ENCODE measurements at regions not wholly inside any gene's neighbourhood (a gene's known extent, or its start where the extent isn't known, plus 50 kb on each side); places are given as distances from the start of the nearest gene placed in this dataset.

GRCh38 chr11:35063488-35063931 lies 75.5 kb upstream of the CD44 start:
- H3K27me3 ChIP-seq (ENCODE audit: control insufficient read depth, insufficient read depth, low read length) = no peaks in the 10 kb centered on the region
- no peaks in the 10 kb centered on the region for H3K4me1 ChIP-seq (ENCODE audit: control insufficient read depth, insufficient read depth, low read length)
- no peaks in the 10 kb centered on the region for H3K9me3 ChIP-seq (ENCODE audit: control insufficient read depth, insufficient read depth, low read depth, low read length)
- H3K4me3 ChIP-seq (ENCODE audit: low read depth, low read length) = no peak overlapping the region
- H3K36me3 ChIP-seq (ENCODE audit: control insufficient read depth, insufficient read depth, low read length) = no peaks in the 10 kb centered on the region
- H3K9ac ChIP-seq (ENCODE audit: low read length) = no peak overlapping the region
- no peak overlapping the region for H3K27ac ChIP-seq (ENCODE audit: low read depth, low read length)

GRCh38 chr11:35064114-35064800 lies 74.7 kb upstream of the CD44 start:
- Histone ChIP-seq H3K4me1 (ENCODE audit: control insufficient read depth, insufficient read depth, low read length) (no peaks in the 10 kb centered on the region), H3K27me3 (ENCODE audit: control insufficient read depth, insufficient read depth, low read length) (no peaks in the 10 kb centered on the region), H3K27ac (ENCODE audit: low read depth, low read length) (no peak overlapping the region), H3K4me3 (ENCODE audit: low read depth, low read length) (no peak overlapping the region), H3K9me3 (ENCODE audit: control insufficient read depth, insufficient read depth, low read depth, low read length) (no peaks in the 10 kb centered on the region), H3K9ac (ENCODE audit: low read length) (no peak overlapping the region), H3K36me3 (ENCODE audit: control insufficient read depth, insufficient read depth, low read length) (no peaks in the 10 kb centered on the region)

- Histone ChIP-seq H3K4me3 (ENCODE audit: low read depth, low read length) (no peak overlapping the region), H3K36me3 (ENCODE audit: control insufficient read depth, insufficient read depth, low read length) (no peaks in the 10 kb centered on the region), H3K9me3 (ENCODE audit: control insufficient read depth, insufficient read depth, low read depth, low read length) (no peaks in the 10 kb centered on the region; the same call in 1 of the 2 replicates), H3K27me3 (ENCODE audit: control insufficient read depth, insufficient read depth, low read length) (no peaks in the 10 kb centered on the region), H3K4me1 (ENCODE audit: control insufficient read depth, insufficient read depth, low read length) (no peaks in the 10 kb centered on the region), H3K9ac (ENCODE audit: low read length) (no peak overlapping the region), H3K27ac (ENCODE audit: low read depth, low read length) (no peak overlapping the region)
Measured at GRCh38 chr11:35065566-35065965, 73.4 kb upstream of the CD44 start.

GRCh38 chr11:35066030-35066429 lies 72.9 kb upstream of the CD44 start:
- Histone ChIP-seq H3K4me3 (ENCODE audit: low read depth, low read length) (no peak overlapping the region), H3K4me1 (ENCODE audit: control insufficient read depth, insufficient read depth, low read length) (no peaks in the 10 kb centered on the region), H3K36me3 (ENCODE audit: control insufficient read depth, insufficient read depth, low read length) (no peaks in the 10 kb centered on the region), H3K27me3 (ENCODE audit: control insufficient read depth, insufficient read depth, low read length) (no peaks in the 10 kb centered on the region), H3K9me3 (ENCODE audit: control insufficient read depth, insufficient read depth, low read depth, low read length) (no peaks in the 10 kb centered on the region; the same call in 1 of the 2 replicates), H3K27ac (ENCODE audit: low read depth, low read length) (no peak overlapping the region), H3K9ac (ENCODE audit: low read length) (no peak overlapping the region)

- Histone ChIP-seq H3K36me3 (ENCODE audit: control insufficient read depth, insufficient read depth, low read length) (no peaks in the 10 kb centered on the region), H3K4me1 (ENCODE audit: control insufficient read depth, insufficient read depth, low read length) (no peaks in the 10 kb centered on the region), H3K9me3 (ENCODE audit: control insufficient read depth, insufficient read depth, low read depth, low read length) (no peaks in the 10 kb centered on the region; the same call in 1 of the 2 replicates), H3K27ac (ENCODE audit: low read depth, low read length) (no peak overlapping the region), H3K4me3 (ENCODE audit: low read depth, low read length) (no peak overlapping the region), H3K9ac (ENCODE audit: low read length) (no peak overlapping the region), H3K27me3 (ENCODE audit: control insufficient read depth, insufficient read depth, low read length) (no peaks in the 10 kb centered on the region)
Measured at GRCh38 chr11:35066783-35067423, 72.1 kb upstream of the CD44 start.

GRCh38 chr11:35071722-35072121 lies 67.2 kb upstream of the CD44 start:
- Histone ChIP-seq H3K4me1 (ENCODE audit: control insufficient read depth, insufficient read depth, low read length) (no peaks in the 10 kb centered on the region), H3K9me3 (ENCODE audit: control insufficient read depth, insufficient read depth, low read depth, low read length) (no peaks in the 10 kb centered on the region; the same call in 1 of the 2 replicates), H3K27me3 (ENCODE audit: control insufficient read depth, insufficient read depth, low read length) (no peaks in the 10 kb centered on the region), H3K9ac (ENCODE audit: low read length) (no peak overlapping the region), H3K27ac (ENCODE audit: low read depth, low read length) (no peak overlapping the region), H3K36me3 (ENCODE audit: control insufficient read depth, insufficient read depth, low read length) (no peaks in the 10 kb centered on the region), H3K4me3 (ENCODE audit: low read depth, low read length) (no peak overlapping the region)

- H3K4me1 ChIP-seq (ENCODE audit: control insufficient read depth, insufficient read depth, low read length) = no peaks in the 10 kb centered on the region
- H3K27ac ChIP-seq (ENCODE audit: low read depth, low read length) = no peak overlapping the region
- no peak overlapping the region for H3K9ac ChIP-seq (ENCODE audit: low read length)
- H3K4me3 ChIP-seq (ENCODE audit: low read depth, low read length) = no peak overlapping the region
- no peaks in the 10 kb centered on the region; the same call in 1 of the 2 replicates for H3K9me3 ChIP-seq (ENCODE audit: control insufficient read depth, insufficient read depth, low read depth, low read length)
- H3K27me3 ChIP-seq (ENCODE audit: control insufficient read depth, insufficient read depth, low read length) = no peaks in the 10 kb centered on the region
- no peaks in the 10 kb centered on the region for H3K36me3 ChIP-seq (ENCODE audit: control insufficient read depth, insufficient read depth, low read length)
Measured at GRCh38 chr11:35073691-35074419, 65.1 kb upstream of the CD44 start.

GRCh38 chr11:35076201-35077100 lies 62.5 kb upstream of the CD44 start:
- no peaks in the 10 kb centered on the region for H3K9me3 ChIP-seq (ENCODE audit: control insufficient read depth, insufficient read depth, low read depth, low read length)
- H3K27me3 ChIP-seq (ENCODE audit: control insufficient read depth, insufficient read depth, low read length) = no peaks in the 10 kb centered on the region
- H3K27ac ChIP-seq (ENCODE audit: low read depth, low read length) = no peak overlapping the region
- H3K4me1 ChIP-seq (ENCODE audit: control insufficient read depth, insufficient read depth, low read length) = no peaks in the 10 kb centered on the region
- no peak overlapping the region for H3K4me3 ChIP-seq (ENCODE audit: low read depth, low read length)
- no peaks in the 10 kb centered on the region for H3K36me3 ChIP-seq (ENCODE audit: control insufficient read depth, insufficient read depth, low read length)
- H3K9ac ChIP-seq (ENCODE audit: low read length) = no peak overlapping the region

GRCh38 chr11:35077709-35078469 lies 61.1 kb upstream of the CD44 start:
- Histone ChIP-seq H3K27ac (ENCODE audit: low read depth, low read length) (no peak overlapping the region), H3K4me1 (ENCODE audit: control insufficient read depth, insufficient read depth, low read length) (peaks cover 8% of the 10 kb centered on the region; the same call in 1 of the 2 replicates), H3K9me3 (ENCODE audit: control insufficient read depth, insufficient read depth, low read depth, low read length) (no peaks in the 10 kb centered on the region), H3K27me3 (ENCODE audit: control insufficient read depth, insufficient read depth, low read length) (no peaks in the 10 kb centered on the region), H3K4me3 (ENCODE audit: low read depth, low read length) (no peak overlapping the region), H3K9ac (ENCODE audit: low read length) (no peak overlapping the region), H3K36me3 (ENCODE audit: control insufficient read depth, insufficient read depth, low read length) (no peaks in the 10 kb centered on the region)

GRCh38 chr11:35078470-35078735 lies 60.6 kb upstream of the CD44 start:
- H3K4me1 ChIP-seq (ENCODE audit: control insufficient read depth, insufficient read depth, low read length) = peaks cover 12% of the 10 kb centered on the region; the same call in 1 of the 2 replicates

More at GRCh38 chr11:35078470-35078735, 60.6 kb upstream of the CD44 start:
- Histone ChIP-seq H3K27me3 (ENCODE audit: control insufficient read depth, insufficient read depth, low read length) (no peaks in the 10 kb centered on the region), H3K9me3 (ENCODE audit: control insufficient read depth, insufficient read depth, low read depth, low read length) (no peaks in the 10 kb centered on the region), H3K36me3 (ENCODE audit: control insufficient read depth, insufficient read depth, low read length) (no peaks in the 10 kb centered on the region), H3K4me3 (ENCODE audit: low read depth, low read length) (no peak overlapping the region), H3K27ac (ENCODE audit: low read depth, low read length) (no peak overlapping the region), H3K9ac (ENCODE audit: low read length) (no peak overlapping the region)

Data from HUES6 (cell line).